ENCODE measurements at regions not wholly inside any gene's neighbourhood (a gene's known extent, or its start where the extent isn't known, plus 50 kb on each side); places are given as distances from the start of the nearest gene placed in this dataset.
"Not testable (repeated sequence)": the region's sequence is repeated elsewhere in the genome, so short reads cannot be mapped to it uniquely, and the experiment has no call there.

DNA sequence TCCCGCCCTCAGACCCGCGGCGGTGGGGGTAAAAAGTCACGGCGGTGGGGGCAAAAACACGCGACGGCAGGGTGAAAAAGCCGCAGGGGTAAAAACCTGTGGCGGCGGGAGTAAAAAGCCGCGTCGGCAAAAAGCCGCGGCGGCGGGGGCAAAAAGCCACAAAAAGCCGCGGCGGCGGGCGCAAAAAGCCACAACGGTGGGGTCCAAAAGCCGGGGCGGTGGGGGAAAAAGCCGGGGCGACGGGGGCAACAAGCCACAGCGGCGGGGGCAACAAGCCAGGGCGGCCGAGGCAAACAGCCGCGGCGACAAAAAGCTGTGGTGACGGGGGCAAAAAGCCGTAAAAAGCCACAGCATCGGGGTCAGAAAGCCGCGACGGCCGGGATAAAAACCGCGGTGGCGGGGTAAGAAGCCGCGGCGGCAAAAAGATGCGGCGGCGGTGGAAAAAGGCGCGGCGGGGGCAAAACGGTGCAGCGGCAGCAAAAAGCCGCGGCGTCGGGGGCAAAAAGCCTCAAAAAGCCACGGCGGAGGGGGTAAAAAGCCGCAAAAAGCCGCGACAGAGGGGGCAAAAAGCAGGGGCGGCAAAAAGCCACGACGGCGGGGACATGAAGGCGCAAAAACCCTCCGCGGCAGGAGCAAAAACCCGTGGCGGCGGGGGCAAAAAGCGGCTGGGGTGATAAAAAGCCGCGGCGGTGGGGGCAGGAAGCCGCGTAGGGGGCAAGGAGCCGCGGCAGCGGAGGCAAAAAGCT is 168.3 kb upstream of the TP53TG3D start:
- not testable (repeated sequence) for H3K4me3 ChIP-seq (replicated peaks; ENCODE audit: low read depth, low read length)

DNA sequence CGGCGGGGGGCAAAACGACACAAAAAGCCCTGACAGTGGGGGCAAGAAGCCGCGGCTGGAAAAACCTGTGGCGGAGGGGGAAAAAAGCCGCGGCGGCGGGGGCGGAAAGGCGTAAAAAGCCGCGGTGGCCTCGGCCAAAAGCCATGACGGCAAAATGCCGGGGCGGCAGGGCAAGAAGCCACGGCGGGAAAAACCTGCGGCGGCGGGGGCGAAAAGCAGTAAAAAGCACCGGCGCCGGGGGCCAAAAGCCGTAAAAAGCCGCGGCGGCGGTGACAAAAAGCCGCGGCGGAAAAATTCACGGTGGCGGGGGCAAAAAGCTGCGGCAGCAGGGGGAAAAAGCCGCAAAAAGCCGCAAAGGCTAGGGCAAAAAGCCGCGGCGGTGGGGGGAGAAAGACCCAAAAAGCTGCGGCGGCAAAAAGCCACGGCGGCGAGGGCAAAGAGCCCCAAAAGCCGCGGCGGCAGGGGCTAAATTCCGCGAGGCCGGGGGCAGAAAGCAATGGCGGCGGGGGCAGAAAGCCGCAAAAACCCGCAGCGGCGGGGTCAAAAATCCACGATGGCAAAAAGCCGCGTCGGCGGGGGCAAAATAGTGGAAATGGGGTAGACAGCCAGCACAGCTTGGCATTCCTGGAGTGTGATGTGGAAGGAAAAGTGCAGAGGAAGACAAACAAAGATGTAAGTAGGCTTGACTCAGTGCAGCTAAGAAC is 167.5 kb upstream of the TP53TG3D start:
- H3K4me3 ChIP-seq (replicated peaks; ENCODE audit: low read depth, low read length); DNase-seq (ENCODE audit: extremely low read depth, low read depth): not testable (repeated sequence)

More for the DNA sequence above, 168.3 kb upstream of the TP53TG3D start:
- not testable (repeated sequence) for DNase-seq (ENCODE audit: extremely low read depth, low read depth)

- not testable (repeated sequence) for DNase-seq (ENCODE audit: extremely low read depth, low read depth); H3K4me3 ChIP-seq (replicated peaks; ENCODE audit: low read depth, low read length)
Observed at GRCh38 chr16:32115562-32115961, 137.5 kb upstream of the TP53TG3D start.

- H3K4me3 ChIP-seq (replicated peaks; ENCODE audit: low read depth, low read length), result peak overlapping the region; percentile 30
- DNase-seq (ENCODE audit: extremely low read depth, low read depth), result no peak
- TF ChIP-seq, protein P1, sequence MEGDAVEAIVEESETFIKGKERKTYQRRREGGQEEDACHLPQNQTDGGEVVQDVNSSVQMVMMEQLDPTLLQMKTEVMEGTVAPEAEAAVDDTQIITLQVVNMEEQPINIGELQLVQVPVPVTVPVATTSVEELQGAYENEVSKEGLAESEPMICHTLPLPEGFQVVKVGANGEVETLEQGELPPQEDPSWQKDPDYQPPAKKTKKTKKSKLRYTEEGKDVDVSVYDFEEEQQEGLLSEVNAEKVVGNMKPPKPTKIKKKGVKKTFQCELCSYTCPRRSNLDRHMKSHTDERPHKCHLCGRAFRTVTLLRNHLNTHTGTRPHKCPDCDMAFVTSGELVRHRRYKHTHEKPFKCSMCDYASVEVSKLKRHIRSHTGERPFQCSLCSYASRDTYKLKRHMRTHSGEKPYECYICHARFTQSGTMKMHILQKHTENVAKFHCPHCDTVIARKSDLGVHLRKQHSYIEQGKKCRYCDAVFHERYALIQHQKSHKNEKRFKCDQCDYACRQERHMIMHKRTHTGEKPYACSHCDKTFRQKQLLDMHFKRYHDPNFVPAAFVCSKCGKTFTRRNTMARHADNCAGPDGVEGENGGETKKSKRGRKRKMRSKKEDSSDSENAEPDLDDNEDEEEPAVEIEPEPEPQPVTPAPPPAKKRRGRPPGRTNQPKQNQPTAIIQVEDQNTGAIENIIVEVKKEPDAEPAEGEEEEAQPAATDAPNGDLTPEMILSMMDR (IDR thresholded peaks at IDR 0.05; ENCODE audit: low read depth, low read length, missing control alignments), result no peak
Observed at GRCh38 chr16:32116080-32116479, 137.0 kb upstream of the TP53TG3D start.

DNA sequence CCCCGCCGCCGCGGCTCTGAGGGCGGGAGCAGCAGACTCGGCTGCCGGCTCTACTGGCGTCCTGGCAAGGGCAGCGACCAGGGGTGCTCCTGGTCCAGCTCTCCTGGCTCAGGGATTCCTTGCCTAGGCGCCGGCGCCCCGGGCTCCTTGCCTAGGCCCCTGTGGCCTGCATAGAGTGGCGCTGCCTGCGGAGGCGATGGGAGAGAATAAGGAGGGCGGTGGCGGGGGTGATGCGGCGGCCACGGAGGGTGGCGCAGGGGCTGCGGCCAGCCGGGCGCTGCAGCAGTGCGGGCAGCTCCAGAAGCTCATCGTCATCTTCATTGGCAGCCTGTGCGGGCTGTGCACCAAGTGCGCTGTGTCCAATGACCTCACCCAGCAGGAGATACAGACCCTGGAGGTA is 136.6 kb upstream of the TP53TG3D start:
- not testable (repeated sequence) for H3K4me3 ChIP-seq (replicated peaks; ENCODE audit: low read depth, low read length); DNase-seq (ENCODE audit: extremely low read depth, low read depth)

DNA sequence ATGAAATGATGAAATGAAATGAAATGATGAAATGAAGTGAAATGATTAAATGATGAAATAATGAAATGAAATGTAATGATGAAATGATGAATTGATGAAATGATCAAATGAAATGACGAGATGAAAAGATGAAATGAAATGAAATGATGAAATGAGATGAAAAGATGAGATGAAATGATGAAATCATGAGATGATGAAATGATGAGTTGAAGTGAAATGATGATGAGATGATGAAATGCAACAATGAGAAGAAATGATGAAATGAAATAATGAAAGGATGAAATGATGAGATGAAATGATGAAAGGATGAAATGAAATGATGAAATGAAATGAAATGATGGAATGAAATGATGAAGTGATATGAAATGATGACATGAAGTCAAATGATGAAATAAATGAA is 132.7 kb upstream of the TP53TG3D start:
- H3K4me3 ChIP-seq (replicated peaks; ENCODE audit: low read depth, low read length); DNase-seq (ENCODE audit: extremely low read depth, low read depth): not testable (repeated sequence)

GRCh38 chr16:32120779-32121178 is 132.3 kb upstream of the TP53TG3D start:
- not testable (repeated sequence) for DNase-seq (ENCODE audit: extremely low read depth, low read depth); H3K4me3 ChIP-seq (replicated peaks; ENCODE audit: low read depth, low read length)

GRCh38 chr16:32121273-32121900 is 131.7 kb upstream of the TP53TG3D start:
- DNase-seq (ENCODE audit: extremely low read depth, low read depth); H3K4me3 ChIP-seq (replicated peaks; ENCODE audit: low read depth, low read length): not testable (repeated sequence)

DNA sequence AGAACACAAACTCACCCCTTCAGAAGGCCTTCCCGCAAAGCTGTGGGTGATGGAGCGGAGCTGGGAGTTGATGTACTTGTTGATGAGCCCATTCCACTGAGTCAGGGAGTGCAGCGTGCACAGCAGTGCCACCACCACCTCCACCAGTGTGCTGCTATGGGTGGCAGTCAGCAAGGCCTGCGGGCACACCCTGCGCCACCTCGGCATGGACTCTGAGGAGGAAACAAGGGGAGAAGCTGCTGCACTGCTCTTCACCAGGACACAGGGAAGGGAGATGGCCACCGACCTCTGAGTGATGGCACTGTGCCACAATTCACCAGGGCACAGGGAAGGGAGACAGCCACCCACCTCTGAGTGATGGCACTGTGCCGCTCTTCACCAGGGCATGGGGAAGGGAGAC is 100.7 kb upstream of the TP53TG3D start:
- not testable (repeated sequence) for H3K4me3 ChIP-seq (replicated peaks; ENCODE audit: low read depth, low read length); DNase-seq (ENCODE audit: extremely low read depth, low read depth)

DNA sequence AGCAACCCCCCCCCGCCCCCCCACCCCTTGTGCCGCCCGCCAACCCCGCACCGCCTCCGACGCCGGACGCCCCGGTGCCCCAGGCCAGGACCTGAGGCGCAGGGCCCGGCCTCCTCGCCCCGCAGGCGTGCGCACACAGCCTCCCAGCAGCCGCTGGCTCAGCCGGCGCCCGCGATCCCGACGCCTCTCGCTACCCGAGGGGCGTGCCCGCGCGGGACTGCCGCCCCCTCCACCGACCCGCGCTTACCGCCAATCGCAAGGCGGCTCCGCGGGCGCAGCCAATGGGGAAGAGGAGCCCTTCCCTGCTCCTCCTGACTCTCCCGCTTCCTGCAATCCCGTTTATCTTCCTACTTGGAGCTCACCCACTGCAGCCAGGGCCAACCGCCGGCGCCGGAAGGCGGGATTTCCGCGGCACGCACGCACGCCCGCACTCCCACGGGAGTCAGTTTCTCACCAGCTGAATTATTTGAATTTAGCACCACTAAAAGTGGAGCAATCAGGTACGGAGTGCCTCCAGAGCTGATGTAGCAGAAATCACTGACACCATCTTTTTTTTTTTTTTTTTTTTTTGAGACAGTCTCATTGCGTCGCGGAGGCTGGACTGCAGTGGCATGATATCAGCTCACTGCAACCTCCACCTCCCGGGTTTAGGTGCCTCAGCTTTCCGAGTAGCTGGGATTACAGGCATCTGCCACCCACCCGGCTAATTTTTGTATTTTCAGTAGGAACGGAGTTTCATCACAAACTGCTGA is 65.0 kb upstream of the TP53TG3D start:
- H3K4me3 ChIP-seq (replicated peaks; ENCODE audit: low read depth, low read length); DNase-seq (ENCODE audit: extremely low read depth, low read depth): not testable (repeated sequence)

- H3K4me3 ChIP-seq (replicated peaks; ENCODE audit: low read depth, low read length); DNase-seq (ENCODE audit: extremely low read depth, low read depth): not testable (repeated sequence)
Observed at GRCh38 chr16:32202585-32202984, 50.5 kb upstream of the TP53TG3D start.

Measured in HFF-Myc (cell line).